ENCODE measurements at regions not wholly inside any gene's neighbourhood (a gene's known extent, or its start where the extent isn't known, plus 50 kb on each side); places are given as distances from the start of the nearest gene placed in this dataset.
A peak's percentile ranks its signal among the peaks of the same experiment; 100 is the strongest.

DNA sequence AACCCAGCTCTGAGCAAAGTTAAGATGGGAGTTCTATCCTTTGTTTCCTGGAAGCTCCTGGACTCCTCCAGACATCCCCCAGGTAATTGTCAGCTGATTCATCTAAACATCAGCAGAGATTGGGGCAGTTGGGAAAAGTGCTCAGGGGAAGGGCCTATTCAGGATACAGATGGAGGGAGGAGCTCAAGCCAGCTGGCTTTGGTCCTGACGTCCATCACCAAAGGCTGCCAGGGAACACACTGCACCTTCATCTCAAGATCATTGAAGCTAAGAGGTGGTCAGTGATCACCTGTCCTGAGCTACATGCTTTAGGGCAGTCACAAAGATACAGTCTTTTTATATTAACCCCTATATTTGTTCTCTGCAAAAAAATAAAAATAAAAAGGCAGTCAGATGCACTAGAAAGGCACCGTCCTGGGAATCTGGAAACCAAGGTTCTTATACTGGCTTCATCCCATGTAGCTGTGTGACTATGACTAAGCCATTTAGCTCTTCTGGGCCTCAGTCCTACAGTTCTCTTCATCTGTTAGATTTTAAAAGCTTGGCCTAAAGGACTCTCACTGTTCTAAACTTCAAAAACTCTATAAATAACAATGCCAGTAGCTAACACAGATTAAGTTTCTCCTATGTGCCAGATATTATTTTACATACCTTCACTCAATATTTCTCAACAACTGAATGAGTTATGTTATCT lies 446.5 kb downstream of the BCL11A start:
- no peak for TF ChIP-seq POLR2A (IDR thresholded peaks at IDR 0.05)
- TF ChIP-seq, protein P1, sequence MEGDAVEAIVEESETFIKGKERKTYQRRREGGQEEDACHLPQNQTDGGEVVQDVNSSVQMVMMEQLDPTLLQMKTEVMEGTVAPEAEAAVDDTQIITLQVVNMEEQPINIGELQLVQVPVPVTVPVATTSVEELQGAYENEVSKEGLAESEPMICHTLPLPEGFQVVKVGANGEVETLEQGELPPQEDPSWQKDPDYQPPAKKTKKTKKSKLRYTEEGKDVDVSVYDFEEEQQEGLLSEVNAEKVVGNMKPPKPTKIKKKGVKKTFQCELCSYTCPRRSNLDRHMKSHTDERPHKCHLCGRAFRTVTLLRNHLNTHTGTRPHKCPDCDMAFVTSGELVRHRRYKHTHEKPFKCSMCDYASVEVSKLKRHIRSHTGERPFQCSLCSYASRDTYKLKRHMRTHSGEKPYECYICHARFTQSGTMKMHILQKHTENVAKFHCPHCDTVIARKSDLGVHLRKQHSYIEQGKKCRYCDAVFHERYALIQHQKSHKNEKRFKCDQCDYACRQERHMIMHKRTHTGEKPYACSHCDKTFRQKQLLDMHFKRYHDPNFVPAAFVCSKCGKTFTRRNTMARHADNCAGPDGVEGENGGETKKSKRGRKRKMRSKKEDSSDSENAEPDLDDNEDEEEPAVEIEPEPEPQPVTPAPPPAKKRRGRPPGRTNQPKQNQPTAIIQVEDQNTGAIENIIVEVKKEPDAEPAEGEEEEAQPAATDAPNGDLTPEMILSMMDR (IDR thresholded peaks at IDR 0.05), result peak in 1 of 7 experiments; percentile 1
- H3K4me1 ChIP-seq, result peaks cover 41% of the 10 kb centered on the region
- peak; percentile 84 to 94 (median 90) for DNase-seq
- no peaks in the 10 kb centered on the region for H3K27me3 ChIP-seq
- no peaks in the 10 kb centered on the region for H3K9me3 ChIP-seq
- intact Hi-C loops (cut with DNase I), result no loop called here
- H3K36me3 ChIP-seq (replicated peaks in 1 of 2; ENCODE audit: insufficient read depth in 1 of 2, low read depth in 2 of 2), result no peaks in the 10 kb centered on the region
- no peak overlapping the region for H3K4me3 ChIP-seq
- WGBS, 2 donors, result 20 to 37% methylated on average over 2 of the region's 2 CpGs
- peak; percentile 98 for ATAC-seq
- peak overlapping the region; percentile 68 to 81 (median 78) for H3K27ac ChIP-seq

DNA sequence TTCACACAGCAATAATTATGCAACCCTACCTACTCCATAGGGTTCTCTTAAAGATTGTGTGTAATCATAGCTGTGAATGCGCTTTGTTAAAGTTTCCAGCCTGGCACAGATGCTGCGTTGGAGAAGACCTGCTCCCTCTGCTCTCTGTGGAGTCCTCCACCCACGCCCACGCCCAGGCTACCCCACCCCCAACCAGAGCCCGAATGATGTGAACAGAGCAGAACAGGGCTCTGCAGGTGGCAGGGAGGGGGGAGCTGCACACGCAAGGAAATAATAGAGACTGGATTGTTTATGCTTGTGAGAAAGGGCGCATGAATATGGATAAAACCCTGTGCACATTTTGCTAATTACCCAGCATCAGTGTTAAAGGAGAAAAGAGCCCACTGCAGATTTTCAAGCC lies 447.5 kb downstream of the BCL11A start:
- 77 to 87% methylated on average over 7 of the region's 7 CpGs for WGBS, 2 donors
- ATAC-seq (no peak), DNase-seq (no peak)
- Histone ChIP-seq H3K4me1 (peaks cover 41% of the 10 kb centered on the region), H3K36me3 (replicated peaks in 1 of 2; ENCODE audit: insufficient read depth in 1 of 2, low read depth in 2 of 2) (no peaks in the 10 kb centered on the region), H3K9me3 (no peaks in the 10 kb centered on the region), H3K27me3 (no peaks in the 10 kb centered on the region), H3K27ac (peak overlapping the region; percentile 68 to 81 (median 78)), H3K4me3 (no peak overlapping the region)
- TF ChIP-seq, protein P1 (IDR thresholded peaks at IDR 0.05), result no peak
- TF ChIP-seq POLR2A (IDR thresholded peaks at IDR 0.05), result no peak
- intact Hi-C loops (cut with DNase I), result no loop called here

DNA sequence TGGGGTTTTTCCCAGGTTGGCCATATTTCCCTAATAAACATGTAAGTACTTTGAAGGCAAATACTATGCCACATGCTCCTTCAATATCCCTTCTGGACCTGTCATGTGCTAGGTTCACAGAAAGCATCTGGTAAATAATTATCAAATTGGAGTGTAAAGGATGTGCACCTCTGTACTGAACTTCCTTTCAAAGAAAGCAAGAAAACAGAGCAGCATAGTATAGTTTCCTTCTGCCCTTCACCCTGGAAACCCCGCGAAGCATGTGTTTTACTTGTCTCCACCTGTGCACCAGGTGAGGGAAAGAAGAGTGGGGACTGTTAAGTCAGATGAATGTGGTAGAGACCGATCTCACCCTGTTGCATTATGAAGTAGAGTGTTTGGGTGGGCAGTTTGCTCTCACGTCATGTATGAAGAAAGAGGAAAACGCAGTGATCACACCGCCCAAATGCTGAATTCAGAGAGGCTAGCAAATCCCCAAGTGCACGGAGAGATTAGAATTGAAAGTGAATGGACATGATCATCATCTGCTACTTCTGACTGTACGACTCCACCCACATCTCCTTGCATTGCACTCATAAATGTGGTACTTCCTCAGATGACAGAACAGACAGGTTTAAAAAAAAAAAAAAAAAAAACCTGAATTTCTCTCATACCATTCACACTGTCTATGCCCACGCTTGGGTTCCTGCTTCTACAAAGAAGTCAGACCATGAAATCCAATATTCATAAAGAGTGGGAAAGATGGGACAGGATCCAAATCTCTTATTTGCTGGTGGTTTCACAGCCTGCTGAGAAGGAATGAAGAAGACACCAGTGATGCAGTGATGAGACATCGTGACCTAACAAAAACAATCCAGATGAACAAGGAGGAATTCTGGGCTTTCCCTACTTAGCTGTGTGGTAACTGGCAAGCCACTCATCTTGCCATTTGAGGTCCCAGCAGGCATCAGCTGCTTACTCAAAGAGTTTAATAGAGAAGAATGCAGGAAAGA lies 448.6 kb downstream of the BCL11A start:
- no peak overlapping the region for H3K27ac ChIP-seq
- intact Hi-C loops (cut with DNase I), result no loop called here
- H3K36me3 ChIP-seq (replicated peaks in 1 of 2; ENCODE audit: insufficient read depth in 1 of 2, low read depth in 2 of 2), result no peaks in the 10 kb centered on the region
- H3K9me3 ChIP-seq, result no peaks in the 10 kb centered on the region
- WGBS, 2 donors, result 73 to 90% methylated on average over 10 of the region's 10 CpGs
- peaks cover 41% of the 10 kb centered on the region for H3K4me1 ChIP-seq
- DNase-seq (no peak), ATAC-seq (no peak)
- no peaks in the 10 kb centered on the region for H3K27me3 ChIP-seq
- H3K4me3 ChIP-seq, result no peak overlapping the region
- no peak for TF ChIP-seq POLR2A (IDR thresholded peaks at IDR 0.05)
- TF ChIP-seq, protein P1 (IDR thresholded peaks at IDR 0.05), result no peak

DNA sequence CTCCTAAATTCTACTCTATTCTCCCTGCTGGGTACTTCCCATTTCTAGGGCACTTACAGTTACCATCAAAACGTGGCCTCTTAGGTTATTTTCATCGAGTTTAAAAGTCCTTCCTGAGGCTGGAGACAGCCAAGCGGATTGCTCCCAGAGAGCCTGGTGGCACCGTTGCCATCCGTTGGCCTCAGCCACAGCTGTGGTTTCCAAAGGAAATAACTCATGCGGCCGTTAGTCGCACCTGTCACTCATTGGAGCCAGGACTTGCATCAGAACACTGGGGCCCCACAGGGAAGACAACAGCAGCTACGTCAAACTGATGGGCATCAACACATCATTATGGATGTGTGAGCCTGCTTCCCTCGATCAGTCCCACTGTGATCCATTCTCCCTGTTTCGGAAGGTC lies 453.4 kb downstream of the BCL11A start:
- WGBS, 2 donors, result 78 to 92% methylated on average over 11 of the region's 11 CpGs

More for the DNA sequence above, 453.4 kb downstream of the BCL11A start:
- DNase-seq (no peak), ATAC-seq (no peak)
- TF ChIP-seq, protein P1 (IDR thresholded peaks at IDR 0.05), result no peak
- no peak for TF ChIP-seq POLR2A (IDR thresholded peaks at IDR 0.05)
- peaks cover 43% of the 10 kb centered on the region for H3K4me1 ChIP-seq
- no peaks in the 10 kb centered on the region for H3K9me3 ChIP-seq
- intact Hi-C loops (cut with DNase I), result no loop called here
- H3K27me3 ChIP-seq, result no peaks in the 10 kb centered on the region
- no peak overlapping the region for H3K4me3 ChIP-seq
- no peak overlapping the region for H3K27ac ChIP-seq
- no peaks in the 10 kb centered on the region for H3K36me3 ChIP-seq (replicated peaks in 1 of 2; ENCODE audit: insufficient read depth in 1 of 2, low read depth in 2 of 2)
